Right kidney (tissue), 1 donor: ENCODE measurements at regions not wholly inside any gene's neighbourhood (a gene's known extent, or its start where the extent isn't known, plus 50 kb on each side); places are given as distances from the start of the nearest gene placed in this dataset.

Source experiments
- DNase-seq: peaks from one replicate; pipeline ENCODE4 v3.0.0-alpha.2; 2016

- no peak for DNase-seq
Observed at GRCh38 chr4:100130964-100131363, 59.3 kb downstream of the DDIT4L start.

GRCh38 chr4:100130491-100130890 lies 59.8 kb downstream of the DDIT4L start:
- DNase-seq, result no peak

GRCh38 chr4:100129774-100130173 lies 60.5 kb downstream of the DDIT4L start:
- DNase-seq, result no peak

GRCh38 chr4:100128338-100128737 lies 61.9 kb downstream of the DDIT4L start:
- no peak for DNase-seq

GRCh38 chr4:100124715-100125114 lies 65.6 kb downstream of the DDIT4L start:
- no peak for DNase-seq

- no peak for DNase-seq
Observed at GRCh38 chr4:100118181-100118580, 72.1 kb downstream of the DDIT4L start.

GRCh38 chr4:100117750-100118149 lies 72.5 kb downstream of the DDIT4L start:
- no peak for DNase-seq

- DNase-seq, result no peak
Observed at GRCh38 chr4:100114909-100115308, 75.4 kb downstream of the DDIT4L start.

GRCh38 chr4:100113732-100114131 lies 76.5 kb downstream of the DDIT4L start:
- no peak for DNase-seq

GRCh38 chr4:100113096-100113495 lies 77.2 kb downstream of the DDIT4L start:
- DNase-seq, result no peak

GRCh38 chr4:100109921-100110320 lies 80.3 kb downstream of the DDIT4L start:
- no peak for DNase-seq

GRCh38 chr4:100108869-100109268 lies 81.4 kb downstream of the DDIT4L start:
- no peak for DNase-seq

- DNase-seq, result no peak
Observed at GRCh38 chr4:100106982-100107381, 83.3 kb downstream of the DDIT4L start.

- DNase-seq, result no peak
Observed at GRCh38 chr4:100103671-100104070, 86.6 kb downstream of the DDIT4L start.

- no peak for DNase-seq
Observed at GRCh38 chr4:100100985-100101384, 89.3 kb downstream of the DDIT4L start.

GRCh38 chr4:100099746-100100145 lies 90.5 kb downstream of the DDIT4L start:
- DNase-seq, result no peak

- DNase-seq, result no peak
Observed at GRCh38 chr4:100098681-100099080, 91.6 kb downstream of the DDIT4L start.

- no peak for DNase-seq
Observed at GRCh38 chr4:100098011-100098545, 92.2 kb downstream of the DDIT4L start.

GRCh38 chr4:100095729-100096595 lies 94.3 kb downstream of the DDIT4L start:
- DNase-seq, result no peak

GRCh38 chr4:100093091-100093866 lies 97.0 kb downstream of the DDIT4L start:
- DNase-seq, result peak; percentile 46

- no peak for DNase-seq
Observed at GRCh38 chr4:100087743-100088142, 102.5 kb downstream of the DDIT4L start.

- DNase-seq, result no peak
Observed at GRCh38 chr4:100086766-100087431, 103.4 kb downstream of the DDIT4L start.

- no peak for DNase-seq
Observed at GRCh38 chr4:100084892-100085291, 105.4 kb downstream of the DDIT4L start.
